HUES64 (cell line): ENCODE measurements at regions not wholly inside any gene's neighbourhood (a gene's known extent, or its start where the extent isn't known, plus 50 kb on each side); places are given as distances from the start of the nearest gene placed in this dataset.

Experiments
- H3K27ac ChIP-seq: 2 replicates; pipeline ENCODE4 v1.7.0; 2013; ENCODE audit warnings: low read depth, low read length, inconsistent platforms
- H3K27me3 ChIP-seq: 2 replicates; pipeline ENCODE4 v1.6.1; 2013; ENCODE audit warnings: mild to moderate bottlenecking, low read length; ENCODE audit not compliant: insufficient read depth
- H3K36me3 ChIP-seq: 2 replicates; pipeline ENCODE4 v1.6.1; 2013; ENCODE audit warnings: mild to moderate bottlenecking, low read length; ENCODE audit not compliant: insufficient read depth
- H3K4me1 ChIP-seq: 2 replicates; pipeline ENCODE4 v1.6.1; 2013; ENCODE audit warnings: mild to moderate bottlenecking, low read length, moderate library complexity; ENCODE audit not compliant: insufficient read depth
- H3K4me3 ChIP-seq: 2 replicates; pipeline ENCODE4 v1.5.1; 2013; ENCODE audit warnings: mild to moderate bottlenecking, low read length, moderate library complexity
- H3K9ac ChIP-seq: 2 replicates; pipeline ENCODE4 v1.6.1; 2013; ENCODE audit warnings: mild to moderate bottlenecking, low read depth, low read length
- H3K9me3 ChIP-seq: 2 replicates; pipeline ENCODE4 v1.6.1; 2013; ENCODE audit warnings: low read depth, low read length; ENCODE audit not compliant: insufficient read depth
- WGBS: fragments of 150-250, 120-280 bp; methylation state at CpG from one replicate; pipeline ENCODE4 v1.1.7; 2013; ENCODE audit warnings: missing lambda C conversion rate; 5-methylcytosine and 5-hydroxymethylcytosine counted together

- Histone ChIP-seq H3K27me3 (no peaks in the 10 kb centered on the region), H3K9ac (no peak overlapping the region), H3K9me3 (no peaks in the 10 kb centered on the region), H3K36me3 (no peaks in the 10 kb centered on the region), H3K4me1 (0 out of 2 replicates have a peak, but pooled peaks cover 4% of the 10 kb centered on the region), H3K4me3 (no peak overlapping the region), H3K27ac (no peak overlapping the region)
- 83% methylated on average over 1 of the region's 1 CpG for WGBS
Measured at GRCh38 chr3:113117511-113118234, 93.7 kb upstream of the BOC start.

GRCh38 chr3:113118336-113118735 lies 93.0 kb upstream of the BOC start:
- 0 out of 2 replicates have a peak, but pooled peaks cover 4% of the 10 kb centered on the region for H3K4me1 ChIP-seq
- H3K27ac ChIP-seq, result no peak overlapping the region
- WGBS, result 96% methylated on average over 1 of the region's 1 CpG

GRCh38 chr3:113124256-113124830 lies 87.0 kb upstream of the BOC start:
- Histone ChIP-seq H3K27me3 (no peaks in the 10 kb centered on the region), H3K4me3 (no peak overlapping the region), H3K9ac (no peak overlapping the region), H3K36me3 (no peaks in the 10 kb centered on the region), H3K9me3 (no peaks in the 10 kb centered on the region), H3K4me1 (peaks cover 10% of the 10 kb centered on the region; the same call in 1 of the 2 replicates), H3K27ac (no peak overlapping the region)
- 97% methylated on average over 13 of the region's 13 CpGs for WGBS

More at GRCh38 chr3:113118336-113118735, 93.0 kb upstream of the BOC start:
- no peaks in the 10 kb centered on the region for H3K9me3 ChIP-seq
- H3K36me3 ChIP-seq, result no peaks in the 10 kb centered on the region
- H3K4me3 ChIP-seq, result no peak overlapping the region
- no peak overlapping the region for H3K9ac ChIP-seq
- no peaks in the 10 kb centered on the region for H3K27me3 ChIP-seq

GRCh38 chr3:113125951-113126350 lies 85.4 kb upstream of the BOC start:
- Histone ChIP-seq H3K9ac (no peak overlapping the region), H3K4me3 (no peak overlapping the region), H3K27ac (no peak overlapping the region), H3K27me3 (no peaks in the 10 kb centered on the region), H3K36me3 (no peaks in the 10 kb centered on the region), H3K4me1 (peaks cover 10% of the 10 kb centered on the region; the same call in 1 of the 2 replicates), H3K9me3 (no peaks in the 10 kb centered on the region)
- WGBS, result 92% methylated on average over 4 of the region's 4 CpGs

- Histone ChIP-seq H3K36me3 (no peaks in the 10 kb centered on the region), H3K9me3 (no peaks in the 10 kb centered on the region), H3K27me3 (no peaks in the 10 kb centered on the region), H3K4me1 (peaks cover 15% of the 10 kb centered on the region; the same call in 1 of the 2 replicates), H3K9ac (no peak overlapping the region), H3K4me3 (no peak overlapping the region), H3K27ac (no peak overlapping the region)
- 76% methylated on average over 8 of the region's 9 CpGs for WGBS
Measured at GRCh38 chr3:113128386-113129015, 82.9 kb upstream of the BOC start.

GRCh38 chr3:113129168-113129567 lies 82.2 kb upstream of the BOC start:
- Histone ChIP-seq H3K27ac (no peak overlapping the region), H3K4me3 (no peak overlapping the region), H3K9ac (no peak overlapping the region), H3K27me3 (no peaks in the 10 kb centered on the region), H3K36me3 (no peaks in the 10 kb centered on the region), H3K9me3 (no peaks in the 10 kb centered on the region), H3K4me1 (peaks cover 15% of the 10 kb centered on the region; the same call in 1 of the 2 replicates)
- 92% methylated on average over 5 of the region's 5 CpGs for WGBS

- Histone ChIP-seq H3K27ac (no peak overlapping the region), H3K9me3 (peaks cover 1% of the 10 kb centered on the region; the same call in 1 of the 2 replicates), H3K36me3 (no peaks in the 10 kb centered on the region), H3K9ac (no peak overlapping the region), H3K27me3 (no peaks in the 10 kb centered on the region), H3K4me3 (no peak overlapping the region), H3K4me1 (peaks cover 25% of the 10 kb centered on the region)
- 86% methylated on average over 2 of the region's 2 CpGs for WGBS
Measured at GRCh38 chr3:113132571-113132996, 78.8 kb upstream of the BOC start.

GRCh38 chr3:113133140-113133539 lies 78.2 kb upstream of the BOC start:
- H3K27me3 ChIP-seq, result no peaks in the 10 kb centered on the region
- H3K4me3 ChIP-seq, result no peak overlapping the region
- 75% methylated on average over 2 of the region's 3 CpGs for WGBS

GRCh38 chr3:113136071-113136470 lies 75.3 kb upstream of the BOC start:
- peaks cover 16% of the 10 kb centered on the region for H3K4me1 ChIP-seq
- H3K27ac ChIP-seq, result no peak overlapping the region
- H3K9ac ChIP-seq, result no peak overlapping the region
- H3K4me3 ChIP-seq, result no peak overlapping the region
- H3K27me3 ChIP-seq, result no peaks in the 10 kb centered on the region
- H3K36me3 ChIP-seq, result no peaks in the 10 kb centered on the region
- H3K9me3 ChIP-seq, result peaks cover 5% of the 10 kb centered on the region; the same call in 1 of the 2 replicates
- WGBS, result 69% methylated on average over 6 of the region's 6 CpGs

More at GRCh38 chr3:113133140-113133539, 78.2 kb upstream of the BOC start:
- peaks cover 5% of the 10 kb centered on the region; the same call in 1 of the 2 replicates for H3K9me3 ChIP-seq
- no peaks in the 10 kb centered on the region for H3K36me3 ChIP-seq
- peaks cover 24% of the 10 kb centered on the region for H3K4me1 ChIP-seq
- H3K9ac ChIP-seq, result no peak overlapping the region
- H3K27ac ChIP-seq, result no peak overlapping the region

GRCh38 chr3:113136544-113136943 lies 74.8 kb upstream of the BOC start:
- H3K36me3 ChIP-seq, result no peaks in the 10 kb centered on the region
- no peak overlapping the region for H3K4me3 ChIP-seq
- 49% methylated on average over 5 of the region's 5 CpGs for WGBS
- no peak overlapping the region for H3K27ac ChIP-seq
- H3K9ac ChIP-seq, result no peak overlapping the region
- H3K27me3 ChIP-seq, result no peaks in the 10 kb centered on the region
- peaks cover 5% of the 10 kb centered on the region; the same call in 1 of the 2 replicates for H3K9me3 ChIP-seq
- H3K4me1 ChIP-seq, result peaks cover 16% of the 10 kb centered on the region
